GM13976 (cell line): ENCODE measurements at regions not wholly inside any gene's neighbourhood (a gene's known extent, or its start where the extent isn't known, plus 50 kb on each side); places are given as distances from the start of the nearest gene placed in this dataset.

Source experiments
- DNase-seq: peaks from one replicate; pipeline ENCODE4 v3.0.0; 2012; ENCODE audit warnings: low spot score
- CTCF ChIP-seq: IDR thresholded peaks from 2 replicates; pipeline ENCODE4 v1.5.1; 2012; ENCODE audit warnings: borderline replicate concordance, mild to moderate bottlenecking; ENCODE audit not compliant: insufficient read depth; ENCODE audit errors: extremely low read depth, missing control alignments, control extremely low read depth
- in situ Hi-C: fragments of 300-500 bp; cut with MboI; formaldehyde crosslinking; loops from one replicate; pipeline ENCODE4 v1.12.0; 2022; ENCODE audit warnings: low sequenced_read_pairs, mixed read lengths, inconsistent platforms; ENCODE audit not compliant: unreplicated experiment

GRCh38 chr7:136655414-136655813 is 213.0 kb upstream of the CHRM2 start:
- in situ Hi-C loops: no loop called here
- no peak for DNase-seq
- no peak for TF ChIP-seq CTCF

GRCh38 chr7:136654406-136654805 is 214.0 kb upstream of the CHRM2 start:
- no peak for DNase-seq
- no peak for TF ChIP-seq CTCF
- in situ Hi-C loops: no loop called here

GRCh38 chr7:136652635-136653370 is 215.6 kb upstream of the CHRM2 start:
- no peak for TF ChIP-seq CTCF
- in situ Hi-C loops: no loop called here

GRCh38 chr7:136640977-136641376 is 227.5 kb upstream of the CHRM2 start:
- in situ Hi-C loops: no loop called here
- no peak for TF ChIP-seq CTCF
- no peak for DNase-seq

More at GRCh38 chr7:136652635-136653370, 215.6 kb upstream of the CHRM2 start:
- DNase-seq: no peak

GRCh38 chr7:136637813-136638212 is 230.6 kb upstream of the CHRM2 start:
- in situ Hi-C loops: no loop called here
- no peak for DNase-seq

GRCh38 chr7:136635751-136636150 is 232.7 kb upstream of the CHRM2 start:
- no peak for TF ChIP-seq CTCF
- no peak for DNase-seq
- in situ Hi-C loops: no loop called here

More at GRCh38 chr7:136637813-136638212, 230.6 kb upstream of the CHRM2 start:
- no peak for TF ChIP-seq CTCF

GRCh38 chr7:136618818-136619217 is 249.6 kb upstream of the CHRM2 start:
- in situ Hi-C loops: no loop called here
- DNase-seq: no peak
- TF ChIP-seq CTCF: no peak
